Type B pancreatic cell (in vitro differentiated cells): ENCODE measurements at regions not wholly inside any gene's neighbourhood (a gene's known extent, or its start where the extent isn't known, plus 50 kb on each side); places are given as distances from the start of the nearest gene placed in this dataset.

Experiments
- DNase-seq: peaks from one replicate; pipeline ENCODE4 v3.0.0; 2021; ENCODE audit warnings: mixed read lengths; ENCODE audit not compliant: unreplicated experiment; ENCODE audit errors: extremely low spot score
- H3K27ac Mint-ChIP-seq: 2 replicates; pipeline ENCODE4 v1.8.0; 2021; ENCODE audit warnings: mild to moderate bottlenecking, mixed read lengths
- H3K27me3 Mint-ChIP-seq: 2 replicates; pipeline ENCODE4 v1.8.0; 2021; ENCODE audit warnings: mixed read lengths
- H3K36me3 Mint-ChIP-seq: 2 replicates; pipeline ENCODE4 v1.8.0; 2021; ENCODE audit warnings: mixed read lengths
- H3K4me1 Mint-ChIP-seq: one replicate; pipeline ENCODE4 v1.8.0; 2021; ENCODE audit warnings: mixed read lengths; ENCODE audit not compliant: unreplicated experiment
- H3K4me3 Mint-ChIP-seq: 2 replicates; pipeline ENCODE4 v1.8.0; 2021; ENCODE audit warnings: mild to moderate bottlenecking, mixed read lengths
- H3K9me3 Mint-ChIP-seq: 2 replicates; pipeline ENCODE4 v1.8.0; 2021; ENCODE audit warnings: mixed read lengths
- TF ChIP-seq, protein P1 (sequence below): fragments of 200-600 bp; sonication (generic); conservative IDR thresholded peaks from 2 replicates; pipeline ENCODE4 v1.5.0; 2021; ENCODE audit warnings: antibody characterized with exemption, mild to moderate bottlenecking

- H3K27ac Mint-ChIP-seq, result no peak overlapping the region
- peaks cover 6% of the 10 kb centered on the region for H3K4me1 Mint-ChIP-seq
- no peak overlapping the region for H3K4me3 Mint-ChIP-seq
- no peaks in the 10 kb centered on the region for H3K27me3 Mint-ChIP-seq
- H3K9me3 Mint-ChIP-seq, result peaks cover 4% of the 10 kb centered on the region
- TF ChIP-seq, protein P1, sequence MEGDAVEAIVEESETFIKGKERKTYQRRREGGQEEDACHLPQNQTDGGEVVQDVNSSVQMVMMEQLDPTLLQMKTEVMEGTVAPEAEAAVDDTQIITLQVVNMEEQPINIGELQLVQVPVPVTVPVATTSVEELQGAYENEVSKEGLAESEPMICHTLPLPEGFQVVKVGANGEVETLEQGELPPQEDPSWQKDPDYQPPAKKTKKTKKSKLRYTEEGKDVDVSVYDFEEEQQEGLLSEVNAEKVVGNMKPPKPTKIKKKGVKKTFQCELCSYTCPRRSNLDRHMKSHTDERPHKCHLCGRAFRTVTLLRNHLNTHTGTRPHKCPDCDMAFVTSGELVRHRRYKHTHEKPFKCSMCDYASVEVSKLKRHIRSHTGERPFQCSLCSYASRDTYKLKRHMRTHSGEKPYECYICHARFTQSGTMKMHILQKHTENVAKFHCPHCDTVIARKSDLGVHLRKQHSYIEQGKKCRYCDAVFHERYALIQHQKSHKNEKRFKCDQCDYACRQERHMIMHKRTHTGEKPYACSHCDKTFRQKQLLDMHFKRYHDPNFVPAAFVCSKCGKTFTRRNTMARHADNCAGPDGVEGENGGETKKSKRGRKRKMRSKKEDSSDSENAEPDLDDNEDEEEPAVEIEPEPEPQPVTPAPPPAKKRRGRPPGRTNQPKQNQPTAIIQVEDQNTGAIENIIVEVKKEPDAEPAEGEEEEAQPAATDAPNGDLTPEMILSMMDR, result no peak
- no peaks in the 10 kb centered on the region for H3K36me3 Mint-ChIP-seq
- DNase-seq, result no peak
Observed at GRCh38 chr14:61632807-61633206, 62.5 kb upstream of the HIF1A start.

DNA sequence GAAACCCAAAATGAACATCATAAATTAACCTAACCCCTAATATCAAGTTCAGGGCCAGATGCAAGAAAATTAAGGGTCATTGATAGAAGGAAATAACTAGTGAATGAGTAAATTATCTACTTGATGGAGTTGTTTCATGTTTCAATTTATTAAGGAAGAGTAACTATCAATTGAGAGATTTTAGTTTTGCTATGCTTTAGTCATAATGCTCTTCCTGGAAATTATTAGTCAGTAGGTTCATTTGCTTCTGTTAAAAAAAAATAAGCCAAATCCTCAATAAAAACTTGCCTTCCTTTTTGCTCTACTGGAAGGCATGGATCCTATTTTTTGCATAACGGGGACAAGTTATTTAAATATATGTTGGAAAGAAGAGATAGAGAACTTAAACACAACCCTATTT lies 59.0 kb upstream of the HIF1A start:
- H3K36me3 Mint-ChIP-seq, result no peaks in the 10 kb centered on the region
- H3K27ac Mint-ChIP-seq, result no peak overlapping the region
- peaks cover 4% of the 10 kb centered on the region for H3K9me3 Mint-ChIP-seq
- TF ChIP-seq, protein P1, result no peak
- H3K4me1 Mint-ChIP-seq, result peaks cover 4% of the 10 kb centered on the region
- H3K4me3 Mint-ChIP-seq, result no peak overlapping the region
- DNase-seq, result no peak
- no peaks in the 10 kb centered on the region for H3K27me3 Mint-ChIP-seq

- TF ChIP-seq, protein P1, result no peak
Observed at GRCh38 chr14:61636779-61637178, 58.5 kb upstream of the HIF1A start.

DNA sequence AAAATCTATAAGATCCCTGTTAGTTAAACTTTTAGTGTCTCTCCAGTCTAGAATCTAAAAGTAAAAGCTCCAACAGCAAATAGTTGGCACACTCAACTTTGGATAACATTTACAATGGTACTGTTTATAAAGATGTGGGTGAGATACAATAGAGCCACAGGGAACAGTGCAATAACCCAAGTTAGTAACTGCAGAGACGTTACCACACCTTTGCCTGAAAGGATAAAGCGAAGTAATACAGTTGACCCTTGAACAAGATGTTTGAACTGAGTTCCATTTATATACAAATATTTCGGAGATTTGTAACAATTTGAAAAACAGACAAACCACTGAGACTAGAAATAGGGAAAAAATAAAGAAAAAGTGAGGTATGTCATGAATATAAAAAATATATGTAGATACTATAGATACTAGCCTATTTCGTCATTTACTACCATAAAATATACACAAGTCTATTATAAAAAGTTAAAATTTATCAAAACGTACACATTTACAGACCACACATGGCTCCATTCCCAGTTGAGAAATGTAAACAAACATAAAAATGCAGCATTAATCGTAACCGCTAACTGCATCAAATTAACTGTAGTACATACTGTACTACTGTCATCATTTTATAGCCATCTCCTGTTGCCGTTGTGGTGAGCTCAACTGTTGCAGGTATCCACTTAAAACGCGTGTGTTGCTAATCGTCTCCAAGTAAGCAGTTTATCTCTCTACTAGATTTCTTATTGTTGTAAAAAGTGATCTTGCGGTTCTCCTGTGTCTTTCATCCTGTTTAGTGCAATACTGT lies 56.5 kb upstream of the HIF1A start:
- peaks cover 4% of the 10 kb centered on the region for H3K9me3 Mint-ChIP-seq
- no peaks in the 10 kb centered on the region for H3K36me3 Mint-ChIP-seq
- TF ChIP-seq, protein P1, result no peak
- no peak overlapping the region for H3K27ac Mint-ChIP-seq
- DNase-seq, result no peak
- H3K4me3 Mint-ChIP-seq, result no peak overlapping the region
- peaks cover 3% of the 10 kb centered on the region for H3K27me3 Mint-ChIP-seq
- H3K4me1 Mint-ChIP-seq, result no peaks in the 10 kb centered on the region

More at GRCh38 chr14:61636779-61637178, 58.5 kb upstream of the HIF1A start:
- no peak overlapping the region for H3K27ac Mint-ChIP-seq
- H3K9me3 Mint-ChIP-seq, result peaks cover 4% of the 10 kb centered on the region
- H3K4me3 Mint-ChIP-seq, result no peak overlapping the region
- no peak for DNase-seq
- H3K27me3 Mint-ChIP-seq, result peaks cover under 1% of the 10 kb centered on the region
- no peaks in the 10 kb centered on the region for H3K4me1 Mint-ChIP-seq
- no peaks in the 10 kb centered on the region for H3K36me3 Mint-ChIP-seq

DNA sequence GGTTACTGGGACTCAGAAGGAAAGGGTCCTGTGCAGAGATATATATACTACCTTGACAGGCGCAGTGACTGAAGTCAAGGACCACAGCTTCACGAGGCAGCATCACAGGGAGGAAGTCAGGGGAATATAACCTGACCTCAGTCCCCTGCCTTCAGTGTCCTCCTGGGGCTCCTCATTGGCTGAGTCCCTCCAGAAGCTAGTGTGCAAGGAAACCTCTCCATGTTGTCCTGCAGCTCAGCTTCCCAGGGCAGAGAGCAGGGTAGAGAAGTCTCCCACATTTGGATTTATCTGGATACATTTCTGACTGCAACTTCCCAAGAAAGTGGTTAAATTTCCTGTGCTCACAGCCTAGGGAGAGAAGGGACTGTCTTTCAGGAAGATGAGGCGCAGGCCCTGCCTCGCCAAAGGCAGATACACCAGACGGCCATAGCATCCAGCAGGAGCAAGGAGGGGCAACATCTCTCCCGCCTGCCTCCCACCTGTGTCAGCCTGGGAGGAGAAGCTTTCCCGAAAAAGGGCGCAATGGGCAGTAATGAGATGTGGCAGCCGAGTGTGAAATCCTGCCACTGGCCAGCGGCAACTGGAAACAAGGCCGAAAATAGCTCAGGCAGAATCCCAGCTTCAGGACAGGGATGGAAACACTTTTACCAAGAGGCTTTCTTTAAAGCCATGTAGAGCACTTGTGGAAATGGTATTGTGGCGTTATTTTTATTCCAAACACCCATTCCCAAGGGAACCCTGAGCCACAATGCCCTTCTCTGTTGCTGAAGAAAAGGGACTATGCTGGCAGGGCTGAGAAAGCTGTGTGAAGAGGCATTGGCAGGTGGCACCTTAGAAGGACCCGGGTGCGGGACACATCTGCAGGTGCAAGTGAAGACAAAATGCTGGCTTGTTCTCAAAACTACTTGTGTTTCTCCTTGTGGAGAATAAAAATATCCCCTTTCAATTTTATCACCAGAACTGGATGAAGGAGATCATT lies 54.9 kb upstream of the HIF1A start:
- TF ChIP-seq, protein P1, result no peak
- H3K9me3 Mint-ChIP-seq, result peaks cover 4% of the 10 kb centered on the region
- peaks cover 7% of the 10 kb centered on the region for H3K4me1 Mint-ChIP-seq
- DNase-seq, result no peak
- H3K27me3 Mint-ChIP-seq, result peaks cover 3% of the 10 kb centered on the region
- H3K4me3 Mint-ChIP-seq, result no peak overlapping the region
- no peak overlapping the region for H3K27ac Mint-ChIP-seq
- no peaks in the 10 kb centered on the region for H3K36me3 Mint-ChIP-seq
